NCI-H1048 (cell line): ENCODE measurements at regions not wholly inside any gene's neighbourhood (a gene's known extent, or its start where the extent isn't known, plus 50 kb on each side); places are given as distances from the start of the nearest gene placed in this dataset.

Source experiments
- DNase-seq: peaks from one replicate; lab custom pipeline; 2025; lab: John Stamatoyannopoulos, UW

DNA sequence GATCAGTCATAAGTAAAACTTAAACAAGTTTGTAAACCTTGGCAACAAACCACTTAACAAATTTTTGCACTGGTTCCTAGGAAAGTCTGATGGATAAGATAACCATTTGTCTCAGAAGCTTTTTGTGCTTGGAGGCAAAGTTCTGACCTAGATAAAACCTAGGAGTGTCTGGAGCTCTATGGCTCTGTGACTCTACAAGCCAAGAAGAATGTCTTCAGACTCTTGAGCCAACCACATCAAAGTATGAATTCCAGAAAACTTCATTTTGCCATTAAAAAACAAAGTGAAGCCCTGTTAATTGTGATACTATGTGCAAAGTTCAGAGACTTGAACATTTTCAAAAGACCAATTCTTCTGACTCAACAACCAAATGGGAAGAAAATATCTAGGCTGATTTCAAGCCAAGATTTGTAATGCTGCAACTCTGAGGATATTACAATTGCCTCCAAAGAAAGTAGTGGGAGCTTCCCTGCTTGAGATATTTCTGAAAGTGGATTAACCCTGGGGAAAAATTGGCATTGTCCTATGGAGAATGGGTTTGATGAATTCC is 158.1 kb upstream of the FOXQ1 start:
- no peak for DNase-seq

GRCh38 chr6:1146500-1146899 is 165.4 kb upstream of the FOXQ1 start:
- no peak for DNase-seq

DNA sequence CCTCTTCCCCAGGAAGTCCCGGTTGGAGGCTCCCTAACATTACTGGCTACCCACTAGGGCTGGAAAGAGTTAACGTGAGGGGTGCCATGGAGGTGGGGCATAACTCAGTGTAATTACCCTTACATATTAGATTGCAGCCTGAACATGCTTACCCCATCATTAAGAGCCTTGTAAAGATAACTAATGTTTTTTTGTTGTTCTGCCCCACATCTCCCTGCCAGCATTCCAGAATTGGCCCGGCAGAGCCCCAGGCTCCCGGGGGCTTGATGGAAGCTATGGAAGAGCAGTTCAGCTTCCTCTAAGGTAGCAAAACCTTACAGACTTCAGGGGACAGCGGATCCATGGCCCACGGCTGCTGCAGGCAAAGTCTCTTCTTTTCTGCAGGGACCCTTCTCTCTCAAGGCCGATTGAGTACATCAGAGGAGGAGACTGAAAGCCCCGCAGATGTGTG is 166.1 kb upstream of the FOXQ1 start:
- DNase-seq = no peak

DNA sequence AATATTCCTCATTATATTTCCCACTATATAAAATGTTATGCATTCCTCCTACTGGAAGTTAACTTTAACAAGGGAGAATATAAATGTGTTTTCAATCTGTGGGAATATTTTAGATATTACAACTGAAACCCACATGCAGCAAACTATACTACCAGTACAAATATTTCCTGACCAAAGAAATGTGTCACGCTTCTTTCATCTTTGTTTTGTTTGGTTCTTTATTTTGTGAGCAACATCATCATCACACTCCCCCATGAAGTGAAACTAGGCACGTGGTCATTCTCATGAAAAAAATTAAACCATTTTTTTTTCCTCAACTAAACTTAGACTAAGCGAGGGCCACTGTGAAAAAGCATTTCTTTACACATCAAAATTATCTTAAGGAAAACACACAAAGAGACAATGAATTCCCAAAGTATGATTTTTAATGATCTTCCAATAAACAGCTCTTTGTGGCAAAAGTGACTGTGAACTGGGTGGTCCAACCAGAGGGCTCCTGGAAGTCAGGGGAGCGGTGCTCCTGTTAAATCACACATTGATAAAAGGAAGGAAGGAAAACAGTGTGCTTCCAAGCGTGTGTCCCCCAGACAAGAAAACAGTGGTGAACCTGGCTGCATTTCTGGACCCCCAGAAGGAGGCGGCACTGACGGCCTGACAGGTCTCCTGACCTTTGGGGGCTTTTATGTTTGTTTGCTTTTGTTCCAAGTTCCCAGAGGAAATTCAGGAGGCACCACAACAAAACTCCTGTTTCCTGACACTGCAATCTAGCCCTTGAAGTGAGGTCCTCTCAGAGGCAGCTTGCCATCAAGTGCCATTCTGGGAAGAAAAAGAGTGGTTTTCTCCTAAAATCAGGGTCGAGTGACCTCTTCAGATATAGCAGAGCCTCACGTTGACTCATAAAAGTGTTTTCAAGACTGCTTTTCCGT is 166.8 kb upstream of the FOXQ1 start:
- no peak for DNase-seq

- DNase-seq = no peak
Measured at GRCh38 chr6:1143655-1144054, 168.2 kb upstream of the FOXQ1 start.

- DNase-seq = no peak
Measured at GRCh38 chr6:1139155-1139890, 172.6 kb upstream of the FOXQ1 start.

DNA sequence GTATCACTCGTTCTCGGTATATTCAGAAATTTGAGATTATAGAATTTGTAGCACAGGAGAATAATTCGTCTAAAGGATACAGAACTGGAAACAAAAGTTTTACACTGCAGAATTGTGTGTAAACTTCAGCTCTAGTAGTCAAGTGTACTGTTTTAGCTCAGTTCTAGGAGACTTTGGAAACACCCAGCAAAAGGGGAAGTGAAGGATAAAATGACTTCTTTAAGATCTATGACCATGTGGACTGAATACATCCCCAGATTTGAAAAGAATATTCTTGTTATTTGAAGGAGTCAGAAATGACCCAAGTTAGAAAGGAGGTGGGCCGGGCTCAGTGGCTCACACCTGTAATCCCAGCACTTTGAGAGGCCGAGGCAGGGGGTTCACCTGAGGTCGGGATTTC is 174.0 kb upstream of the FOXQ1 start:
- no peak for DNase-seq

DNA sequence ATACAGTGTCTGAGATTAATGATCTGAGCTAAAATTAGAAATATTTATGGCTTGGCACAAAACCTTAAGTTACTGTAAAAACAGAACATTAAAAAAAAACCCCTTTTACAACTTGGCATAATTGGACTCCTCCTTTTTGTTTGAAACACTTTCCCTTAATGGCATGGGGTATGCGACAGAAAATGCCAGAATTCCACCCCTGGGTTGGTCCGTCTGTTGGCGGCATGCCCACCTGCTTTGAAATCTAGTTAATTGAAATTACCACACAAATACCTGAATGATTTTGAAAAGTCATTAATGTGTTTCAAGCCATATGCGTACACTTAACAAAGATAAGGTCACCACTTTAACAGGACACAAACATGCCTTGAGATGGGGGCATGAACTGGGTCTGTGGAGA is 175.1 kb upstream of the FOXQ1 start:
- DNase-seq = no peak

DNA sequence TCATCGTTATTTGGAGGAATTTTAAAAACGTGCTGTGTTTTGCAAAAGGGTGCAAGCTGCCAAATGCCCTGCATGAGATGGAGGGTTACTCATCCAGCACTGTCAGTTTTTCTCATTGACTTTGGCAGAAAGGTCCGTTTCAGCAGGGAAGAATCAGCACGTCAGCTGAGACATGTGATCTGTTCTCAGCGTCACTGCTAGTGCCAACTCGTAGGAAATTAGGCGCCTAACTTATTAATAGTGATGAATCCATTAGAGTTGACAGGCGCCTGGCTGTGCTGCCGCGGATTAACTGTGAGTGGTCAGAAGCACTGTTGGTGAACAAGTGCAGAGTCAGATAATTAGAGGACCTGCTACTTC is 175.5 kb upstream of the FOXQ1 start:
- DNase-seq = no peak

DNA sequence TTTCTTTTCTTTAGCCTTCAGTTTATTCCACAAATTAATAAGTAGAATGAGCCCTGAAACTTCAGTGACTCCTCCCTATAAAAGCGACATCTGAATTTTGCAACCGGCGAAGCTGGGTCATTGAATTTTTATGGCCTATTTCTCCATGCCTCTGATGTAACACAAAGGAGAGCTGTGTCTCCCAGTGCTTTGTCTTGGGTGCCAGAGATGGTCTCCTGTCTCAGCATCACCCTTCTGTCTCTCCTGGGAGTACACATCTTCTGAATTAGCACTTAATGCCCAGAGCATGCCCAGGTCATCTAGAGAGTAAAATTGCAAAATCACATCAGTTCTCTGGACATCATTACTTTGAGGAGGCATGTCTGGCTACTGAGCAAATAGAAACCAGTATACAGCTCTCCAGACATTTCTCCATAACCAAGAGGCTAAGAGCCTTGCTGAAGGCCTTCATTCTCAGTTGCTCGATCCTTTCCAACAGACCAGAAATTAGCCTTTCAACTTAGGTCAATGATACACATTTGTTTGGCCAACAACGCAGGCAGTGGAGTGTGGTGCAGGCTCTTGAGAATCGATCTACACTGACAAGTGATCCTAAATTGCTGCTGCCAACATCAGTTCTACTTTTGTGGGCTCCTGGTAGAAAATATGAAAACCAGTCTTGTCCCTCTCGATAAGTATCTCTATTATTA is 176.0 kb upstream of the FOXQ1 start:
- no peak for DNase-seq

DNA sequence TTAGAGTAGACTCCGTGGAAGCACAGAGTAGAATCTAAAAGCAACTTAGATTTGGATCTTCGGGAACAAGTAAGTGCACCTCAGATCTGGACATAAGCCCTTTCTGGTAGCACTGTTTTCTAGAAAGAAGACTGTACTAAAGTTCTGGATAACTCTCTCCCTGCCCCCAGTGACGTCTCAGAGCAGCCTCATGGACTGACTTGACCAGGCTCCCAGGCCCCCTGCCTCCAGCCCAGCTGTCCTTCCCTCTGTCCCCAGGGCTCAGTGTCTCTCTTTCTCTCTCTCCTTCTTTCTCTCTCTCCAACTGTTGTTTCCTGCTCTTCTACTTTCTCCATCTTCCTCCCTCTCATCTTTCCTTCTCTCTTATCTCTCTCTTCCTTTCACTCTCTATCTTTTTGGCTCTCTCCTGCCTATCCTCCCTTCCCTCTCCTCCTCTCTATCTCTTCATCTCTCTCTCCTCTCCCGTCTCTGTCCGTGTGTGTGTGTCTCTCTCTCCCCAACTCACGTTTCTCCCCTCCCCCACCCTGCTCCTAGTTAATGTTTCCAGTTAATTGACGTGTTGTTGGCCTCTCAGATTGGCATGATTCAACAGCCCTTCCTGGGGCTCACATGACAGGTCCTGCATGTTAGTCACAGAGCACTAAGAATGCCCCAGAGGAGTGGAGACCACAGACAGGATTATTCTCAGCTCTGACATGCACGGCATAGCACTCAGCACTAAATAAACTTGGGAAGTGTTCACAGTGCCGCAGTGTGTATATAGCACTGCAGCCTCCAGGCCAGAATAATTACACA is 180.4 kb upstream of the FOXQ1 start:
- DNase-seq = no peak

DNA sequence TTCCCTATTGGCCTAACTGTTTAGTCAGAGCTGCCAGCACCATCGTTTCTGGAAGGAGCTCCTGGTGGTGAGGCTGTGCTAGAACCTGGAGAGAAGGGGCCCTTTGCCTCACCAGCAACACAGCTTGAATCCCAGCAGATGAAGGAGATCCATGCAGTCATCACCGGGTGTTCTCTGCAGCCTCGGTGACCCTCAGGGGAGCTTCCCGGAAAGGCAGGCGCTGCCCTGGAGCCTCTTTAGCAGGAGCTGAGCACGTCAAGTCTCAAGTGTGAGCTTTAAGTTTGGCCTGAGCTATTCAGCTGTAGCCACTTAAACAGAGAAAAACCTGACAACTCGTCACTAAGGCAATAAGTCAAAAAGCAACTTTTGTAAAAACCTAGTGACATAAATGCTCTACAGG is 181.2 kb upstream of the FOXQ1 start:
- no peak for DNase-seq

DNA sequence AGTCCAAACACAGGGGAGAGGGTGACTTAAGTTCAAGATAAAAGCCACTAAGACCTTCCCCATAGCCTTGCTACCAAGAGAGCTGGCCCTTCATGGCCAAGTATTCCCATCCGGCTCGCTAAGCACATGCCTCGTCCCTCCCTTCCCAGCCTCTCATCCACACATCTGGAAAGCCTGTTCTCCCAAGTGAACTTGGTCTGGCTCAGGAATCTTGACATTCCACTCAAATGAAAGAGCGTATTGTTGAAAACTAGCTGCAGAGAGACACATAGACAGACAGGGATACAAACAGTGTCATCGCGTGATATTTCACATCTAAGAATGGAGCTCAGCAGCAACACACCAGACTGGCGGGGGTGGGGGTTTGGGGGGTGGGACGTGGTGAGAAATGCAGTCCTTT is 182.8 kb upstream of the FOXQ1 start:
- DNase-seq = no peak

GRCh38 chr6:1127597-1128288 is 184.2 kb upstream of the FOXQ1 start:
- no peak for DNase-seq

DNA sequence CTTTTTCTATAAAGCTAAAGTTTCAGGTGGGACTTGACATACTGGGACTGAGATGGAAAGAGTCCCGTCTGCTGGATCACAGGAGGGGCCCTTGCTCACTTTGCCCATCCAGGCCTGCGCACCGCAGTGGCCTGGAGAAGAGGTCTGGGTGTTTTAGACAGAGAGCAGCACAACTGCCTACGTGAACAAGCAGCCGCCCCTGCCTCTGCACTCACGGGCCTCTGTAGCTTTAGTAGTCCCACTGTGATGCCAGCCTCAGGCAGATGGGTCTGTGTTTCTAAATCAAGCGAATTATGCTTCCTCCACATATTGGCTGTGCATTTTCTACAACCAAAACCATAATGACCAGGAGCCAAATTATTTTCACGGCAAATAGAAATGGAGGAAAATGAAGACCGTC is 184.8 kb upstream of the FOXQ1 start:
- no peak for DNase-seq

DNA sequence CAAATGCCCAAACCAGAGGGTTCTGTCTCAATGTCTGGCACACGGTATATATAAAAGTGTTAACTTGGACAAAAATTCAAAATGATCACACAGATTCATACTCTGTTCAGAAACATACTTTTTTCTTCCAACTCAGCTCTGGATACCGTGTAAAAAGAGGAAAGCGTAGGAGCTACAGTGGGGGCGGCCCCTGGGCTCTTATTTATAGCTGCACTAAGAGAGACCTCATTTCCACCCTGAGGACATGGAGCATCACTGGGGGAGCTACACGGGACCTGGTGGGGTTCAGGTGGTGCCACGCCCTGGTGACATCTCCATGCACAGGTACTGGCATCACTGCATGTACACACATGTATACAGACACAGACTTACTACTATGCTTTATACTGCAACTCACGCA is 185.9 kb upstream of the FOXQ1 start:
- DNase-seq = no peak

DNA sequence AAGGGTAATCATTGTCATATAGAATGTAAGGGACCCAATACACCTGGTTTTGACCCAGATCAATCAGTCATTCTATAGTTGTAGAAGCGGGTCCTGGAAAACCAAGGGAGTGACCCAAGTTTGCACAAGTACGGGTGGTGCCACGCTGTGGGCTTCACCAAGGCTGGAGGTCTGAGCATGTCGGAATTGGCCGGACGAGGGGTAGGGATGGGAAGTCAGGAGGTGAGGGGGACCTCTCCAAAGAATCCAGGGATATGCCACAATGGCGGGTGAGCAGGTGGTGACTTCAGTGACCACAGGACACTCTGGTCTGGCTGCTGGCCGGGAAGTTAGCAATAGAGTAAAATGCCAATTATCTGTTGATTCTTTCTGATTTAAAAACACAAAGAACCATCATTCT is 186.6 kb upstream of the FOXQ1 start:
- no peak for DNase-seq

DNA sequence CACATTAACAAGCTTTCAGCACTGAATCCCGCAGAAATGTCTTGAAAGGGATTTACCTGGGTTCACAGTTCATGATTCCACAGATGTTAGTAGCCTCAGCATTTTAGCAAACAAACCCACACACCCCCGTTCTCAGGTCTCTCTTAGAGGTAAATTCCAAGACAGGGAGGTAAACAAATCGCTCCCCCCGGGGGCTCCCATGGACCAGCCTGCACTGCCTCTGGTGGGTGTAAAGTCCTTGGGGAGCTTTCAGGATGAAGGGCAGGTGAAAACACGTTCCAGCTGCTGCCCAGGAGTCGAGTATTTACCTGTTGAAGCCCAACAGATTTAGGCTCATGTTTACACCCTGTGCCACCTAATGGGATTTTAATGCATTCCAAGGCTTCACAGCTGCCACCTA is 187.0 kb upstream of the FOXQ1 start:
- no peak for DNase-seq

- DNase-seq = no peak
Measured at GRCh38 chr6:1123386-1124375, 188.2 kb upstream of the FOXQ1 start.

DNA sequence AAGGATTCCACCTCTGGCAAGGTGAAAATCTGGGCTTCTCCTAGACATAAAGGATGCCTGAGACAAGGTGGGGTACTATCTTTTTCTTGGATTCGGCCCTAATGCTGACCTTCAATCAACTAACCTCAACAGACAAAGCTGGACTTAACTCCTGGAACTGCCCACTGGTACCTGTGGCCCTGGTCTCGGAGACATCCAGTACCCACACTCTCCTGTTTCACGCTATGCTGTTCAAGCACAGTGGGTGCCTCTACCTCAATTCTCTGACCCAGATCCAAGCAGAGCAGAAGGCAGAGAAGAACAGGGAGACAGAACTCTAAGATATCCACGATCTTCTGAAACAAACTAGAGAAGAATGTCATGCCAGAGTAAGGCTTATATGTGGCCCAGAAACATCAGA is 189.8 kb upstream of the FOXQ1 start:
- no peak for DNase-seq
